Neuronal stem cell (in vitro differentiated cells): ENCODE measurements at regions not wholly inside any gene's neighbourhood (a gene's known extent, or its start where the extent isn't known, plus 50 kb on each side); places are given as distances from the start of the nearest gene placed in this dataset.

Experiments
- DNase-seq: peaks from one replicate; pipeline ENCODE4 v3.0.0-alpha.2; 2013; ENCODE audit warnings: low spot score
- H2AFZ ChIP-seq: one replicate; pipeline ENCODE4 v1.6.1; 2013; ENCODE audit warnings: mild to moderate bottlenecking, low read length, inconsistent platforms
- H2AK5ac ChIP-seq: 2 replicates; pipeline ENCODE4 v1.6.1; 2013; ENCODE audit warnings: low read depth, mild to moderate bottlenecking, inconsistent platforms, low read length, moderate library complexity, mixed read lengths
- H2BK120ac ChIP-seq: 2 replicates; pipeline ENCODE4 v1.6.1; 2013; ENCODE audit warnings: low read depth, mild to moderate bottlenecking, inconsistent platforms, low read length, moderate library complexity, mixed read lengths
- H2BK12ac ChIP-seq: one replicate; pipeline ENCODE4 v1.6.1; 2013; ENCODE audit warnings: low read length, inconsistent platforms
- H2BK15ac ChIP-seq: 2 replicates; pipeline ENCODE4 v1.6.1; 2013; ENCODE audit warnings: mild to moderate bottlenecking, low read length, inconsistent platforms, mixed read lengths
- H2BK5ac ChIP-seq: one replicate; pipeline ENCODE4 v1.6.1; 2013; ENCODE audit warnings: inconsistent platforms, mild to moderate bottlenecking, low read length, moderate library complexity
- H3K14ac ChIP-seq: one replicate; pipeline ENCODE4 v1.6.1; 2013; ENCODE audit warnings: low read length, inconsistent platforms
- H3K18ac ChIP-seq: 2 replicates; pipeline ENCODE4 v1.6.1; 2013; ENCODE audit warnings: low read length, inconsistent platforms
- H3K23ac ChIP-seq: 2 replicates; pipeline ENCODE4 v1.6.1; 2013; ENCODE audit warnings: low read depth, mild to moderate bottlenecking, mixed read lengths, low read length, inconsistent platforms; ENCODE audit not compliant: poor library complexity
- H3K27ac ChIP-seq: replicated peaks from 3 replicates; pipeline ENCODE4 v1.5.1; 2013; ENCODE audit warnings: low read length, inconsistent platforms
- H3K27me3 ChIP-seq, 3 experiments: 2 replicates each; pipeline ENCODE4 v1.6.1; 2013; ENCODE audit warnings: low read length in 3 of 3, mild to moderate bottlenecking in 2 of 3, inconsistent platforms in 1 of 3, low read depth in 1 of 3, mixed read lengths in 1 of 3, moderate library complexity in 1 of 3; ENCODE audit not compliant: control insufficient read depth in 3 of 3, insufficient read depth in 3 of 3
- H3K36me3 ChIP-seq, 2 donors: replicated peaks in 1 of 2; 2 replicates each; pipeline ENCODE4 v1.6.1; 2013; ENCODE audit warnings: low read length in 2 of 2; ENCODE audit not compliant: control insufficient read depth in 2 of 2, insufficient read depth in 2 of 2
- H3K4ac ChIP-seq: 2 replicates; pipeline ENCODE4 v1.6.1; 2013; ENCODE audit warnings: inconsistent platforms, mild to moderate bottlenecking, low read length, moderate library complexity
- H3K4me1 ChIP-seq, 2 donors: 1 replicate in 1 of 2; 2 replicates in 1 of 2; pipeline ENCODE4 v1.6.1; 2013; ENCODE audit warnings: low read length in 2 of 2, low read depth in 1 of 2; ENCODE audit not compliant: control insufficient read depth in 2 of 2, insufficient read depth in 1 of 2
- H3K4me2 ChIP-seq: one replicate; pipeline ENCODE4 v1.6.1; 2013; ENCODE audit warnings: mild to moderate bottlenecking, low read length, inconsistent platforms; ENCODE audit not compliant: insufficient read depth, poor library complexity, severe bottlenecking
- H3K4me3 ChIP-seq, 2 donors: 2 replicates each; pipeline ENCODE4 v1.5.1; 2013; ENCODE audit warnings: low read length in 2 of 2, mild to moderate bottlenecking in 2 of 2, inconsistent platforms in 1 of 2, moderate library complexity in 1 of 2
- H3K79me1 ChIP-seq: one replicate; pipeline ENCODE4 v1.6.1; 2013; ENCODE audit warnings: low read depth, mild to moderate bottlenecking, inconsistent platforms, low read length, moderate library complexity
- H3K9ac ChIP-seq: one replicate; pipeline ENCODE4 v1.6.1; 2013; ENCODE audit warnings: mild to moderate bottlenecking, low read depth, low read length, inconsistent platforms; ENCODE audit not compliant: poor library complexity
- H3K9me3 ChIP-seq, 2 donors: replicated peaks in 1 of 2; 2 replicates each; pipeline versions ENCODE3 to v1.6.1; 2013; ENCODE audit warnings: low read length in 2 of 2, mild to moderate bottlenecking in 2 of 2, inconsistent platforms in 1 of 2, low read depth in 1 of 2, mixed read lengths in 1 of 2, moderate library complexity in 1 of 2; ENCODE audit not compliant: control insufficient read depth in 2 of 2, insufficient read depth in 1 of 2
- H4K8ac ChIP-seq: one replicate; pipeline ENCODE4 v1.6.1; 2013; ENCODE audit warnings: low read depth, mild to moderate bottlenecking, inconsistent platforms, low read length, moderate library complexity
- H4K91ac ChIP-seq: one replicate; pipeline ENCODE4 v1.6.1; 2013; ENCODE audit warnings: low read length, low read depth, mild to moderate bottlenecking, inconsistent platforms; ENCODE audit not compliant: poor library complexity
- WGBS, 2 donors: extraction: QIAGEN DNeasy Blood & Tissue Kit; methylation state at CpG; one replicate each; pipeline ENCODE4 v1.1.7; 2013; ENCODE audit warnings: missing lambda C conversion rate in 2 of 2, mixed read lengths in 1 of 2; ENCODE audit not compliant: insufficient read length in 2 of 2, insufficient replicate concordance in 1 of 2; ENCODE audit errors: extremely low coverage in 2 of 2; 5-methylcytosine and 5-hydroxymethylcytosine counted together

- Histone ChIP-seq H3K9me3 (no peaks in the 10 kb centered on the region), H2BK120ac (no peak overlapping the region), H2BK15ac (no peak overlapping the region), H3K14ac (no peak overlapping the region), H2AK5ac (no peak overlapping the region), H3K27ac (no peak overlapping the region), H2BK12ac (no peak overlapping the region), H3K4me1 (peaks cover 0 to 14% of the 10 kb centered on the region in 2 donors), H3K79me1 (no peaks in the 10 kb centered on the region), H4K8ac (no peak overlapping the region), H3K27me3 (peaks cover 0 to 5% (median 0%) of the 10 kb centered on the region in 3 experiments), H3K18ac (peak overlapping the region; percentile 20), H3K9ac (no peak overlapping the region), H4K91ac (no peak overlapping the region), H3K4ac (no peak overlapping the region), H3K4me2 (no peak overlapping the region), H2AFZ (no peak overlapping the region), H3K23ac (no peak overlapping the region), H2BK5ac (no peak overlapping the region), H3K4me3 (no peak overlapping the region), H3K36me3 (no peaks in the 10 kb centered on the region)
- WGBS, 2 donors, result no CpG with 5 or more reads among the region's 6 CpGs
- DNase-seq, result no peak
Measured at GRCh38 chr11:134999590-134999989, 587.5 kb upstream of the B3GAT1 start.

- no peak overlapping the region for H3K9ac ChIP-seq
- H3K4me3 ChIP-seq, result no peak overlapping the region
- H2BK120ac ChIP-seq, result no peak overlapping the region
- no peak overlapping the region for H3K27ac ChIP-seq
- no peak overlapping the region for H4K8ac ChIP-seq
- peaks cover 0 to 27% of the 10 kb centered on the region in 2 donors for H3K4me1 ChIP-seq
- no peak overlapping the region for H3K14ac ChIP-seq
- H3K79me1 ChIP-seq, result no peaks in the 10 kb centered on the region
- no CpG with 5 or more reads among the region's 11 CpGs for WGBS, 2 donors
- H2AFZ ChIP-seq, result no peak overlapping the region
- no peak overlapping the region for H2AK5ac ChIP-seq
- H3K18ac ChIP-seq, result no peak overlapping the region
- no peak for DNase-seq
- H2BK12ac ChIP-seq, result peak overlapping the region; percentile 60
- H4K91ac ChIP-seq, result no peak overlapping the region
- no peaks in the 10 kb centered on the region for H3K9me3 ChIP-seq
- no peak overlapping the region for H2BK5ac ChIP-seq
- H3K27me3 ChIP-seq, result peaks cover 0 to 5% (median 0%) of the 10 kb centered on the region in 3 experiments
- no peak overlapping the region for H2BK15ac ChIP-seq
- H3K23ac ChIP-seq, result no peak overlapping the region
- no peaks in the 10 kb centered on the region for H3K36me3 ChIP-seq
- H3K4me2 ChIP-seq, result no peak overlapping the region
- H3K4ac ChIP-seq, result no peak overlapping the region
Measured at GRCh38 chr11:134997652-134998320, 585.7 kb upstream of the B3GAT1 start.

GRCh38 chr11:134995741-134996140 is 583.7 kb upstream of the B3GAT1 start:
- no peaks in the 10 kb centered on the region for H3K79me1 ChIP-seq
- H3K4me2 ChIP-seq, result no peak overlapping the region
- H3K14ac ChIP-seq, result no peak overlapping the region
- no CpG with 5 or more reads among the region's 5 CpGs for WGBS, 2 donors
- H3K9me3 ChIP-seq, result no peaks in the 10 kb centered on the region
- no peak overlapping the region for H2AFZ ChIP-seq
- H2BK120ac ChIP-seq, result no peak overlapping the region
- no peak overlapping the region for H2BK15ac ChIP-seq
- peaks cover 0 to 27% of the 10 kb centered on the region in 2 donors for H3K4me1 ChIP-seq
- H3K27ac ChIP-seq, result no peak overlapping the region
- no peak overlapping the region for H4K8ac ChIP-seq
- H3K27me3 ChIP-seq, result peaks cover 0 to 5% (median 0%) of the 10 kb centered on the region in 3 experiments
- no peak overlapping the region for H2AK5ac ChIP-seq
- H3K18ac ChIP-seq, result no peak overlapping the region
- H3K36me3 ChIP-seq, result no peaks in the 10 kb centered on the region
- H2BK12ac ChIP-seq, result no peak overlapping the region
- no peak for DNase-seq
- H3K23ac ChIP-seq, result no peak overlapping the region
- no peak overlapping the region for H2BK5ac ChIP-seq
- H3K4ac ChIP-seq, result no peak overlapping the region
- no peak overlapping the region for H3K4me3 ChIP-seq
- no peak overlapping the region for H4K91ac ChIP-seq
- no peak overlapping the region for H3K9ac ChIP-seq

- no peak overlapping the region for H2BK5ac ChIP-seq
- no peaks in the 10 kb centered on the region for H3K36me3 ChIP-seq
- no peak overlapping the region for H3K9ac ChIP-seq
- no peak overlapping the region for H3K23ac ChIP-seq
- H2AK5ac ChIP-seq, result no peak overlapping the region
- H3K14ac ChIP-seq, result no peak overlapping the region
- H2BK12ac ChIP-seq, result no peak overlapping the region
- H3K27me3 ChIP-seq, result peaks cover 0 to 5% (median 0%) of the 10 kb centered on the region in 3 experiments
- no peak overlapping the region for H2AFZ ChIP-seq
- H3K4me1 ChIP-seq, result peaks cover 0 to 22% of the 10 kb centered on the region in 2 donors
- H3K18ac ChIP-seq, result no peak overlapping the region
- peak overlapping the region; percentile 58 for H3K27ac ChIP-seq
- H3K79me1 ChIP-seq, result no peaks in the 10 kb centered on the region
- H3K4me3 ChIP-seq, result no peak overlapping the region
- DNase-seq, result peak; percentile 45
- no peak overlapping the region for H2BK15ac ChIP-seq
- no peaks in the 10 kb centered on the region for H3K9me3 ChIP-seq
- H3K4me2 ChIP-seq, result no peak overlapping the region
- H3K4ac ChIP-seq, result no peak overlapping the region
- no peak overlapping the region for H4K8ac ChIP-seq
- H2BK120ac ChIP-seq, result no peak overlapping the region
- no peak overlapping the region for H4K91ac ChIP-seq
Measured at GRCh38 chr11:134994431-134994830, 582.4 kb upstream of the B3GAT1 start.
